Bronchial epithelial cell (primary cell): ENCODE measurements at regions not wholly inside any gene's neighbourhood (a gene's known extent, or its start where the extent isn't known, plus 50 kb on each side); places are given as distances from the start of the nearest gene placed in this dataset.

ENCODE experiments used
- DNase-seq: peaks from one replicate; pipeline ENCODE4 v3.0.0-alpha.2; 2010; ENCODE audit warnings: low read depth
- FAIRE-seq: peaks from 2 replicates; lab custom pipeline; 2011; peaks lifted over from hg19 to GRCh38; lab: Jason Lieb, UNC
- H3K27me3 ChIP-seq: 2 replicates; pipeline ENCODE4 v1.5.1; 2011; ENCODE audit warnings: low read length; ENCODE audit not compliant: control insufficient read depth, insufficient read depth
- H3K36me3 ChIP-seq: 2 replicates; pipeline ENCODE4 v1.5.1; 2011; ENCODE audit warnings: low read length; ENCODE audit not compliant: control insufficient read depth, insufficient read depth
- H3K4me3 ChIP-seq: 2 replicates; pipeline ENCODE4 v1.5.1; 2011; ENCODE audit warnings: mild to moderate bottlenecking, low read depth, low read length, control low read depth
- TF ChIP-seq, protein P1 (sequence below): IDR thresholded peaks from 2 replicates; pipeline ENCODE4 v1.5.1; 2011; ENCODE audit warnings: mild to moderate bottlenecking, moderate library complexity, low read length, control low read depth, inconsistent platforms; ENCODE audit not compliant: insufficient read depth, severe bottlenecking

GRCh38 chr4:180530787-180531186 lies 1712.4 kb upstream of the TENM3 start:
- no peaks in the 10 kb centered on the region for H3K36me3 ChIP-seq
- FAIRE-seq (no peak), DNase-seq (no peak)
- no peaks in the 10 kb centered on the region for H3K27me3 ChIP-seq
- H3K4me3 ChIP-seq, result no peak overlapping the region
- TF ChIP-seq, protein P1, sequence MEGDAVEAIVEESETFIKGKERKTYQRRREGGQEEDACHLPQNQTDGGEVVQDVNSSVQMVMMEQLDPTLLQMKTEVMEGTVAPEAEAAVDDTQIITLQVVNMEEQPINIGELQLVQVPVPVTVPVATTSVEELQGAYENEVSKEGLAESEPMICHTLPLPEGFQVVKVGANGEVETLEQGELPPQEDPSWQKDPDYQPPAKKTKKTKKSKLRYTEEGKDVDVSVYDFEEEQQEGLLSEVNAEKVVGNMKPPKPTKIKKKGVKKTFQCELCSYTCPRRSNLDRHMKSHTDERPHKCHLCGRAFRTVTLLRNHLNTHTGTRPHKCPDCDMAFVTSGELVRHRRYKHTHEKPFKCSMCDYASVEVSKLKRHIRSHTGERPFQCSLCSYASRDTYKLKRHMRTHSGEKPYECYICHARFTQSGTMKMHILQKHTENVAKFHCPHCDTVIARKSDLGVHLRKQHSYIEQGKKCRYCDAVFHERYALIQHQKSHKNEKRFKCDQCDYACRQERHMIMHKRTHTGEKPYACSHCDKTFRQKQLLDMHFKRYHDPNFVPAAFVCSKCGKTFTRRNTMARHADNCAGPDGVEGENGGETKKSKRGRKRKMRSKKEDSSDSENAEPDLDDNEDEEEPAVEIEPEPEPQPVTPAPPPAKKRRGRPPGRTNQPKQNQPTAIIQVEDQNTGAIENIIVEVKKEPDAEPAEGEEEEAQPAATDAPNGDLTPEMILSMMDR, result no peak

- H3K36me3 ChIP-seq, result no peaks in the 10 kb centered on the region
- no peak overlapping the region for H3K4me3 ChIP-seq
- FAIRE-seq (no peak), DNase-seq (no peak)
- H3K27me3 ChIP-seq, result no peaks in the 10 kb centered on the region
- TF ChIP-seq, protein P1, result no peak
These were observed 1710.5 kb upstream of the TENM3 start for GRCh38 chr4:180532691-180533090.

- DNase-seq, result no peak
- no peak overlapping the region for H3K4me3 ChIP-seq
- no peak for FAIRE-seq
These were observed 1704.7 kb upstream of the TENM3 start for GRCh38 chr4:180538384-180539057.

GRCh38 chr4:180539284-180539683 lies 1703.9 kb upstream of the TENM3 start:
- FAIRE-seq (no peak), DNase-seq (no peak)
- TF ChIP-seq, protein P1, result no peak
- Histone ChIP-seq H3K36me3 (no peaks in the 10 kb centered on the region), H3K4me3 (no peak overlapping the region), H3K27me3 (no peaks in the 10 kb centered on the region)

More at GRCh38 chr4:180538384-180539057, 1704.7 kb upstream of the TENM3 start:
- TF ChIP-seq, protein P1, result no peak
- no peaks in the 10 kb centered on the region for H3K36me3 ChIP-seq
- no peaks in the 10 kb centered on the region for H3K27me3 ChIP-seq

DNA sequence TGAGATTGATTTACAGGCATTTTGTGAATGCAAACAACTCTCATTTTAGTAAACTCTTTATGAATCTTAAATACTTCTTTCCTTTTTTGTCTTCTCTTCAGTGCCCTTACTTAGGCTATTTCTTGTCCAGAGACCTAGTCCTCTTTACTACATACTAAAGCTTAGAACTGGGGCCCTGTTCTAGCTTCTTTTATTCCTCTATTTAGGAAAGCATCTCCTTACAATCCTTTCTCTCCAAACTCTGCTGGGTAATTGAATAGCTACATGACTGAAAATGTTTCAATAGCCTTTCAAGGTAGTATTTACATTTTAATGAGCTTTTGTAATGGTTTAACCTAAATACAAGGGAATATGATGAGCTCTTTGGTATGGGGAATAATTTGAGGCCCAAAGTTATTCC lies 1701.5 kb upstream of the TENM3 start:
- DNase-seq (no peak), FAIRE-seq (no peak)
- Histone ChIP-seq H3K4me3 (no peak overlapping the region), H3K27me3 (no peaks in the 10 kb centered on the region), H3K36me3 (no peaks in the 10 kb centered on the region)
- TF ChIP-seq, protein P1, result no peak
